Astrocyte of the hippocampus (primary cell): ENCODE measurements at regions not wholly inside any gene's neighbourhood (a gene's known extent, or its start where the extent isn't known, plus 50 kb on each side); places are given as distances from the start of the nearest gene placed in this dataset.
A peak's percentile ranks its signal among the peaks of the same experiment; 100 is the strongest.

Source experiments
- DNase-seq: peaks from one replicate; pipeline ENCODE4 v3.0.0; 2011; ENCODE audit warnings: low read depth, low spot score

GRCh38 chr5:77569409-77569808 is 69.1 kb downstream of the OTP start:
- no peak for DNase-seq

- DNase-seq: no peak
Observed at GRCh38 chr5:77568555-77568954, 70.0 kb downstream of the OTP start.

GRCh38 chr5:77568082-77568481 is 70.4 kb downstream of the OTP start:
- DNase-seq: no peak

GRCh38 chr5:77563475-77563874 is 71.4 kb upstream of the WDR41 start:
- peak; percentile 6 for DNase-seq

- DNase-seq: no peak
Observed at GRCh38 chr5:77561965-77562364, 69.8 kb upstream of the WDR41 start.

GRCh38 chr5:77560677-77561263 is 68.7 kb upstream of the WDR41 start:
- peak; percentile 60 for DNase-seq

- DNase-seq: no peak
Observed at GRCh38 chr5:77558266-77558665, 66.2 kb upstream of the WDR41 start.

- peak; percentile 63 for DNase-seq
Observed at GRCh38 chr5:77550406-77550805, 58.3 kb upstream of the WDR41 start.

- DNase-seq: no peak
Observed at GRCh38 chr5:77545285-77545684, 53.2 kb upstream of the WDR41 start.
